GM21528 (cell line): ENCODE measurements at regions not wholly inside any gene's neighbourhood (a gene's known extent, or its start where the extent isn't known, plus 50 kb on each side); places are given as distances from the start of the nearest gene placed in this dataset.
"Not testable (repeated sequence)": the region's sequence is repeated elsewhere in the genome, so short reads cannot be mapped to it uniquely, and the experiment has no call there.

Experiments used
- ATAC-seq: cut with Tn5 transposase; IDR thresholded peaks from one replicate; pipeline ENCODE4 v1.9.1; 2021; ENCODE audit warnings: mild to moderate bottlenecking, moderate library complexity; ENCODE audit not compliant: unreplicated experiment, low FRiP score

GRCh38 chr1:190001187-190001586, 476.5 kb downstream of the BRINP3 start:
- no peak for ATAC-seq

- ATAC-seq, result no peak
Observed at GRCh38 chr1:190003376-190003775, 474.3 kb downstream of the BRINP3 start.

DNA sequence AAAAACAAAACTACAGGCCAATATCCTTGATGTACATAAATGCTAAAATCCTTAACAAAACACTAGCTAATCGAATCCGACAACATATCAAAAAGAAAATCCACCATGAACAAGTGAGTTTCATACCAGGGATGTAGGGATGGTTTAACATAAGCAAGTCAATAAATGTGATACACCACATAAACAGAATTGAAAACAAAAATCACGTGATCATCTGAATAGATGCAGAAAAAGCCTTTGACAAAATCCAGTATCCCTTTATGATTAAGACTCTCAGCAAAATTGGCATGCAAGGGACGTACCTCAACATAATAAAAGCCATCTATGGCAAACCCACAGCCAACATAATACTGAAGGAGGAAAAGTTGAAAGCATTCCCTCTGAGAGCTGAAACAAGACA, 466.1 kb downstream of the BRINP3 start:
- ATAC-seq, result no peak

GRCh38 chr1:190019151-190019550, 458.5 kb downstream of the BRINP3 start:
- ATAC-seq, result not testable (repeated sequence)

- no peak for ATAC-seq
Observed at GRCh38 chr1:190019717-190020116, 457.9 kb downstream of the BRINP3 start.

DNA sequence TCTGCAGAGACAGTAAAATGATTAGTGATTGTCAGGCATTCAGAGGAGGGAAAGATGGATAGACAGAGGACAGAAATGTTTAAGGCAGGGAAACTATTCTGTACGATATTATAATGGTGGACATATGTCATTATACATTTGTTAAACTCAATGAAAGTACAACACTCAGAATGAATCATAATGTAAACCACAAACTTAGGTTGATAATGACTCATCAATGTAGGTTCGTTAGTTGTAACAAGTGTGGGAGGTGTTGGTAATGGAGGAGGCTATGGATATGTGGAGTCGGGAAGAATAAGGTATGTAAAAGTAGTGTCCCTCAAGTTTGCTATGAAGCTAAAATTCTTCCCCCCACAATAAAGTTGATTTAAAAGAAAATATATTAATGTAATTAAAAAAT, 455.0 kb downstream of the BRINP3 start:
- no peak for ATAC-seq

- ATAC-seq, result no peak
Observed at GRCh38 chr1:190029441-190029840, 448.2 kb downstream of the BRINP3 start.

GRCh38 chr1:190043655-190044054, 434.0 kb downstream of the BRINP3 start:
- no peak for ATAC-seq

DNA sequence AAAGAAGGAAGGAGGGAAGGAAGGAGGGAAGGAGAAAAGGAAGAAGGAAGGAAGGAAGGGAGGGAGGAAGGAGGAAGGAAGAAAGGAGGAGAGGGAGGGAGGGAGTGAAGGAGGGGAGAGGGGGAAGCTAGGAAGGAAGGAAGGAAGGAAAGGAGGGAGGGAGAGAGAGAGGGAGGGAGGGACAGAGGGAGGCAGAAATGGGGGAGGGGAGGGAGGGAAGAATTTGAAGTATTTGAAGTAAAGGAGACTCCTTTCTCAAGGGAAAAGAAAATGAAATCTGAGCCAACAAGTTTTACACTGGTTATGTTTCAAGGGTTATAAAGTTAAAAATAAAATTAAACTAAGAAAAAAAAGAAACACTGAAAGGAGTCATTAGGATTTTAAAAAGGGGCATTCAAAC, 431.4 kb downstream of the BRINP3 start:
- no peak for ATAC-seq
